OCI-LY7 (cell line): ENCODE measurements at regions not wholly inside any gene's neighbourhood (a gene's known extent, or its start where the extent isn't known, plus 50 kb on each side); places are given as distances from the start of the nearest gene placed in this dataset.

Source experiments
- EZH2phosphoT487 ChIP-seq: fragments of 200-600 bp; sonication (generic); IDR thresholded peaks from 2 replicates; pipeline ENCODE4 v1.6.1; 2018; ENCODE audit warnings: low read depth, borderline replicate concordance, mild to moderate bottlenecking, mixed run types, antibody characterized with exemption, low read length, moderate library complexity, mixed read lengths
- TF ChIP-seq, protein P1 (sequence below): fragments of 200-600 bp; sonication (generic); conservative IDR thresholded peaks from 2 replicates; pipeline ENCODE4 v1.5.1; 2014; ENCODE audit warnings: mild to moderate bottlenecking, antibody characterized with exemption, low read length, moderate library complexity, mixed read lengths

- TF ChIP-seq, protein P1, sequence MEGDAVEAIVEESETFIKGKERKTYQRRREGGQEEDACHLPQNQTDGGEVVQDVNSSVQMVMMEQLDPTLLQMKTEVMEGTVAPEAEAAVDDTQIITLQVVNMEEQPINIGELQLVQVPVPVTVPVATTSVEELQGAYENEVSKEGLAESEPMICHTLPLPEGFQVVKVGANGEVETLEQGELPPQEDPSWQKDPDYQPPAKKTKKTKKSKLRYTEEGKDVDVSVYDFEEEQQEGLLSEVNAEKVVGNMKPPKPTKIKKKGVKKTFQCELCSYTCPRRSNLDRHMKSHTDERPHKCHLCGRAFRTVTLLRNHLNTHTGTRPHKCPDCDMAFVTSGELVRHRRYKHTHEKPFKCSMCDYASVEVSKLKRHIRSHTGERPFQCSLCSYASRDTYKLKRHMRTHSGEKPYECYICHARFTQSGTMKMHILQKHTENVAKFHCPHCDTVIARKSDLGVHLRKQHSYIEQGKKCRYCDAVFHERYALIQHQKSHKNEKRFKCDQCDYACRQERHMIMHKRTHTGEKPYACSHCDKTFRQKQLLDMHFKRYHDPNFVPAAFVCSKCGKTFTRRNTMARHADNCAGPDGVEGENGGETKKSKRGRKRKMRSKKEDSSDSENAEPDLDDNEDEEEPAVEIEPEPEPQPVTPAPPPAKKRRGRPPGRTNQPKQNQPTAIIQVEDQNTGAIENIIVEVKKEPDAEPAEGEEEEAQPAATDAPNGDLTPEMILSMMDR, result no peak
- TF ChIP-seq EZH2phosphoT487, result no peak
Observed at GRCh38 chr20:50297498-50298376, 107.1 kb downstream of the CEBPB start.
